Ectodermal cell (in vitro differentiated cells): ENCODE measurements at regions not wholly inside any gene's neighbourhood (a gene's known extent, or its start where the extent isn't known, plus 50 kb on each side); places are given as distances from the start of the nearest gene placed in this dataset.

Experiments
- H3K27ac ChIP-seq: 2 replicates; pipeline ENCODE4 v1.7.0; 2013; ENCODE audit warnings: mild to moderate bottlenecking, low read depth, low read length; ENCODE audit not compliant: insufficient read depth, poor library complexity, severe bottlenecking
- H3K27me3 ChIP-seq: 2 replicates; pipeline ENCODE4 v1.7.0; 2013; ENCODE audit warnings: mild to moderate bottlenecking, low read length; ENCODE audit not compliant: insufficient read depth, control insufficient read depth, poor library complexity, severe bottlenecking
- H3K36me3 ChIP-seq: one replicate; pipeline ENCODE4 v1.7.0; 2013; ENCODE audit warnings: low read length; ENCODE audit not compliant: control insufficient read depth, insufficient read depth
- H3K4me1 ChIP-seq: one replicate; pipeline ENCODE4 v1.7.0; 2013; ENCODE audit warnings: low read length; ENCODE audit not compliant: control insufficient read depth, insufficient read depth
- H3K4me3 ChIP-seq: 2 replicates; pipeline ENCODE4 v1.7.0; 2013; ENCODE audit warnings: low read depth, low read length, control low read depth; ENCODE audit not compliant: insufficient read depth
- H3K9me3 ChIP-seq: 2 replicates; pipeline ENCODE4 v1.7.0; 2013; ENCODE audit warnings: mild to moderate bottlenecking, low read length, moderate library complexity; ENCODE audit not compliant: control insufficient read depth
- WGBS, 2 experiments: methylation state at CpG; one replicate each; pipeline ENCODE4 v1.1.7; 2013; ENCODE audit warnings: missing lambda C conversion rate in 2 of 2; 5-methylcytosine and 5-hydroxymethylcytosine counted together

DNA sequence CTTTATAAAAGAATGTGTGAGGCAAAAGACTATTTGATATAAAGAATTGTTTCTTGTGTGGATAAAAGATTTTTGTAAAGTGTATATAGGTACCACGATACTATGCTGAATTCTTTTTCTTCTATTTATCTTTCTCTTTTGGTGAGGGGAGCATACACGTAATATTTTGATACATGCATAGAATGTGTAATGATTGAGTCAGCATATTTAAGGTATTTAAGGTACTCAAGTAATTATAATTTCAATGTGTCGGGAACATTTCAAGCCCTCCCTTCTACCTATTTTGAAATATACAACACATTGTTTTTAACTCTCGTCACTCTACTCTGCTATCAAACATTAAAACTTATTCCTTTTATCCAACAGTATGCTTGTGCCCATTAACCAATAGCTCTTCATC lies 1221.6 kb upstream of the PHF14 start:
- WGBS, 2 experiments, result 95 to 96% methylated on average over 3 to 4 of the region's 4 CpGs
- H3K27me3 ChIP-seq, result no peaks in the 10 kb centered on the region
- H3K9me3 ChIP-seq, result no peaks in the 10 kb centered on the region
- no peak overlapping the region for H3K4me3 ChIP-seq
- H3K36me3 ChIP-seq, result no peaks in the 10 kb centered on the region
- H3K4me1 ChIP-seq, result no peaks in the 10 kb centered on the region
- no peak overlapping the region for H3K27ac ChIP-seq

- Histone ChIP-seq H3K4me3 (no peak overlapping the region), H3K27ac (no peak overlapping the region), H3K36me3 (no peaks in the 10 kb centered on the region), H3K27me3 (no peaks in the 10 kb centered on the region), H3K4me1 (no peaks in the 10 kb centered on the region), H3K9me3 (no peaks in the 10 kb centered on the region)
- WGBS, 2 experiments, result 92 to 93% methylated on average over 2 of the region's 2 CpGs
Observed at GRCh38 chr7:9761224-9761623, 1212.4 kb upstream of the PHF14 start.

DNA sequence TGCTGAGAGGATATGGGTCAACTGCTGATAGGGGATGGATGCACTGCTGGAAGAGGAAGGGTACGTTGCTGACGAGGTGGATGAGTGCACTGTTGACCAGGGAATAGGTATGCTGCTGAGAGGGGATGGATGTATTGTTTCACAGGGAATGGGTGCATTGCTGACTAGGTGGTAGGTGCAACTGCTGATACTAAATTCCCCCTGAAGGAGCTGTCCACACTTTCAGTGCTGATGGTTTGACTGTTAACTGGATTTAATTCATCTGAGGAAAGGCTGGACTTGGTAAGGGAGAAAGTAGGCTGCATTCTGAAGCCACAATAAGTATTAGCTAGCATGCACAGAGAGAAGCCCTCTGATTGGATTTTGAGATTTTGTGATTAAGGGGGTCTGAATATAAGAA lies 1196.8 kb upstream of the PHF14 start:
- Histone ChIP-seq H3K4me1 (no peaks in the 10 kb centered on the region), H3K36me3 (no peaks in the 10 kb centered on the region), H3K27me3 (no peaks in the 10 kb centered on the region), H3K9me3 (no peaks in the 10 kb centered on the region), H3K4me3 (no peak overlapping the region), H3K27ac (no peak overlapping the region)
- WGBS, 2 experiments, result 78 to 92% methylated on average over 2 of the region's 2 CpGs

DNA sequence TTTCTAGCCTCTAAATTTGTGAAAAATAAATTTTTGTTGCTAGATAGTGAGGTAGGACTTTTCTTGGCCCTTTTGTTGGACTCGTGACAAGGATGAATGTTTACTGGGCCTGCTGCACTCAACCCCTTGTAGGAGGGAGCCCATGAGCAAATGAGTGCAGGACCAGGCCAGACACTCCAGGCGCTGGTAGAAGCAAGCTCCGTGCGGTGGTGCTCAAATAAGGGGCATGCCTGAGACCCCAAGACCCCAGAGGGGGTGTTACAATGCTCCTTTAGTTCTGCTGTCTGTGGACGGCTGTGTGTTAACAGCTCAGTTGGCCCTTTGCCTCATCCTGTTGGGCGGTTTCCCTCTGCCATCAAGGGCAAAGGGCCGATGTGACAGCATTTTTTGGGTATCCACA lies 1195.3 kb upstream of the PHF14 start:
- no peaks in the 10 kb centered on the region for H3K4me1 ChIP-seq
- no peak overlapping the region for H3K4me3 ChIP-seq
- H3K36me3 ChIP-seq, result no peaks in the 10 kb centered on the region
- WGBS, 2 experiments, result 94 to 95% methylated on average over 7 of the region's 7 CpGs
- no peaks in the 10 kb centered on the region for H3K9me3 ChIP-seq
- no peaks in the 10 kb centered on the region for H3K27me3 ChIP-seq
- H3K27ac ChIP-seq, result no peak overlapping the region

GRCh38 chr7:9781710-9782109 lies 1192.0 kb upstream of the PHF14 start:
- H3K4me3 ChIP-seq, result no peak overlapping the region
- H3K9me3 ChIP-seq, result no peaks in the 10 kb centered on the region
- 85 to 88% methylated on average over 2 of the region's 2 CpGs for WGBS, 2 experiments
- no peaks in the 10 kb centered on the region for H3K4me1 ChIP-seq
- H3K36me3 ChIP-seq, result no peaks in the 10 kb centered on the region
- no peak overlapping the region for H3K27ac ChIP-seq
- H3K27me3 ChIP-seq, result no peaks in the 10 kb centered on the region

GRCh38 chr7:9782275-9782674 lies 1191.4 kb upstream of the PHF14 start:
- Histone ChIP-seq H3K4me1 (no peaks in the 10 kb centered on the region), H3K4me3 (no peak overlapping the region), H3K27ac (no peak overlapping the region), H3K27me3 (no peaks in the 10 kb centered on the region), H3K9me3 (no peaks in the 10 kb centered on the region), H3K36me3 (no peaks in the 10 kb centered on the region)
- WGBS, 2 experiments, result 82 to 86% methylated on average over 1 of the region's 2 CpGs

DNA sequence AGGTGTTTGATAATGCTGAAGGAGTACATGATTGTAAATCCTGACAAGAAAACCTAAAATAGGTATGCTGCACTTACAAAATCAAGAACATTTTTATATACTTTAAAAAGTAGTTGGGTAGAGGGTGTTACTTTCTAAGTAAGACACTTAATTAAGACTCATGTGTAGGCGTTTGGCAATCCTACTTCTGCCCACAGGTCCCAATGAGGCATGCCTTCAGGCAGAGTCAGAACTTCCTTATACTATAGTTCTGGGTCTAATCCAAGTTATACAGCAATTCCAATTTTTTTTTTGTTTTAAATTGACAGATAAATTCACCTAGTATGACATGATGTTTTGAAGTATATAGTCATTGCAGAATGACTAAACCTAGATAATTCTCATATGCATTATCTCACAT lies 1188.5 kb upstream of the PHF14 start:
- no peak overlapping the region for H3K4me3 ChIP-seq
- WGBS, 2 experiments, result 83% methylated on average over 1 of the region's 1 CpG; no CpG with 5 or more reads in 1 of the 2 experiments
- no peaks in the 10 kb centered on the region for H3K36me3 ChIP-seq
- no peak overlapping the region for H3K27ac ChIP-seq
- H3K9me3 ChIP-seq, result no peaks in the 10 kb centered on the region
- H3K4me1 ChIP-seq, result no peaks in the 10 kb centered on the region
- no peaks in the 10 kb centered on the region for H3K27me3 ChIP-seq

DNA sequence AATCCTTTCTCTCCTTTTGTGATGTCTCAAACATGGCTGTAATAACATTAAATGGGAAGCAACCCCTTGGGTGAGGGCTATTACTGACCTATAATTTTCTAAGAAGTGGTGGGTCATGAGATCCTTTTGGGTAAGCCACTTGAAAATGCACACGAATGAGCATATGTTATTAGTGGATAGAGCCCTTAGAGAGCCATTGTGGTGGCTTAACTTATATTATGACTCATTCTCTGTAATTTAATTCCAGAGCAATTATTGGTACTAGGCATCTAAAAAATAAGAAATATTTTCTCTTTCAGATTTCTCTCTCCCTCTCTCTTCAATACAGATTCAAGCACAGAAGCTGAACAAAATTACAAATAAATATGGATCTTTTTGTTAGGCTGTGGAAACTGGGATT lies 1177.4 kb upstream of the PHF14 start:
- H3K36me3 ChIP-seq, result no peaks in the 10 kb centered on the region
- H3K4me3 ChIP-seq, result no peak overlapping the region
- no peaks in the 10 kb centered on the region for H3K9me3 ChIP-seq
- H3K27me3 ChIP-seq, result no peaks in the 10 kb centered on the region
- 100% methylated on average over 1 of the region's 1 CpG for WGBS, 2 experiments
- H3K4me1 ChIP-seq, result no peaks in the 10 kb centered on the region
- H3K27ac ChIP-seq, result no peak overlapping the region

GRCh38 chr7:9822458-9823290 lies 1151.0 kb upstream of the PHF14 start:
- Histone ChIP-seq H3K9me3 (no peaks in the 10 kb centered on the region), H3K4me3 (no peak overlapping the region), H3K27me3 (no peaks in the 10 kb centered on the region), H3K27ac (no peak overlapping the region), H3K36me3 (no peaks in the 10 kb centered on the region), H3K4me1 (no peaks in the 10 kb centered on the region)
- 91 to 94% methylated on average over 20 of the region's 20 CpGs for WGBS, 2 experiments

DNA sequence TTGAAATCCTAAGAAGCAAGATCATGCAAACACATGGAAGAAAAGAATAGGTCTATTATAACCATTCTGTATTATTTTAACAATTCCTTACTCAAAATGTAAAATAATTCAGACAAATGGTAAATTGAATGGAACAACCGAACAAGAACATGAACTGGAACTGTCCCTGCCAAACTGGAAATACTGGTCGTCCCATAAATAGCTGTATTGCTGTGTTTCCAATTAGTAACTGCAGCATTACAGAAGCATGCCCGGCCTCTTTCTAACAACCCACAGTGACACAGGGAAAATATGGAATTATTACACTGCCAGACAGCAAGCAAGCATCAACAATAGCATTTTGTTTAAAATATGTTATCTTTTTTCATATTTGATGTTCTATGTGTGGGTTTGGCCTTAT lies 1138.5 kb upstream of the PHF14 start:
- Histone ChIP-seq H3K9me3 (no peaks in the 10 kb centered on the region), H3K4me3 (no peak overlapping the region), H3K4me1 (no peaks in the 10 kb centered on the region), H3K36me3 (no peaks in the 10 kb centered on the region), H3K27me3 (no peaks in the 10 kb centered on the region), H3K27ac (no peak overlapping the region)
- 90 to 92% methylated on average over 2 to 3 of the region's 3 CpGs for WGBS, 2 experiments
